Right lobe of liver (tissue), 4 donors: ENCODE measurements at regions not wholly inside any gene's neighbourhood (a gene's known extent, or its start where the extent isn't known, plus 50 kb on each side); places are given as distances from the start of the nearest gene placed in this dataset.

ENCODE experiments used
- CTCF ChIP-seq, 4 donors: fragments of 200-600 bp in 3 of 4; fragments of 450-650 bp in 1 of 4; IDR thresholded peaks; one replicate each; pipeline versions ENCODE4 v1.5.1 to v1.8.0; 2016 to 2022; ENCODE audit warnings: antibody characterized with exemption in 4 of 4, mild to moderate bottlenecking in 2 of 4
- POLR2A ChIP-seq: fragments of 450-650 bp; IDR thresholded peaks from one replicate; pipeline ENCODE4 v1.6.1; 2017; ENCODE audit warnings: antibody characterized with exemption, mild to moderate bottlenecking
- donor health status: DM: no; HTN: no; CAD: no.
- donor health status: DM: no; HTN: no; CAD: no.
- donor health status: DM: no; HTN: yes; CAD: no.

- TF ChIP-seq CTCF (IDR thresholded peaks at IDR 0.05) (no peak), POLR2A (no peak)
Measured at GRCh38 chr4:154025110-154025509, 236.2 kb upstream of the SFRP2 start.
